HepG2 (cell line): ENCODE measurements at regions not wholly inside any gene's neighbourhood (a gene's known extent, or its start where the extent isn't known, plus 50 kb on each side); places are given as distances from the start of the nearest gene placed in this dataset.

Experiments used
- ATAC-seq: fragments of 200-7000 bp; cut with Tn5 transposase; 3 replicates; pipeline ENCODE4 v1.9.1; 2020; ENCODE audit warnings: mild to moderate bottlenecking, moderate library complexity
- BruUV-seq: library from RNA; stranded (reverse); fragments of 400-500 nt; replicated peaks from 2 replicates; lab custom pipeline; 2021; lab: Mats Ljungman, UMichigan
- CTCF ChIA-PET: fragments of 300-600 bp; formaldehyde crosslinking; extraction: SDS; loops from one replicate; lab custom pipeline; 2021; ENCODE audit warnings: low total read pairs, inconsistent platforms, low intra/inter-chr PET ratio; lab: Yijun Ruan, JAX
- POLR2A ChIA-PET: fragments of 350-600 bp; sonication (Branson Sonifier 250); formaldehyde crosslinking; loops from one replicate; lab custom pipeline; 2020; ENCODE audit warnings: antibody characterized with exemption, inconsistent platforms; lab: Yijun Ruan, JAX
- DNase-seq: peaks from one replicate; pipeline ENCODE4 v3.0.0-alpha.2; 2015; ENCODE audit warnings: low spot score
- FAIRE-seq: peaks from 3 replicates; lab custom pipeline; 2011; peaks lifted over from hg19 to GRCh38; lab: Jason Lieb, UNC
- H2AFZ ChIP-seq: one replicate; pipeline ENCODE4 v1.6.1; 2011; ENCODE audit warnings: low read length, inconsistent platforms
- H3K27ac ChIP-seq: fragments of 300-600 bp; 3 replicates; pipeline ENCODE4 v1.8.0; 2011; ENCODE audit warnings: mixed run types, mild to moderate bottlenecking, mixed read lengths, low read length, inconsistent platforms; ENCODE audit not compliant: insufficient read depth; ENCODE audit errors: extremely low read length
- H3K27me3 ChIP-seq, 2 experiments: fragments of 200-600 bp in 1 of 2; 2 replicates in 1 of 2; 3 replicates in 1 of 2; pipeline versions ENCODE4 v1.6.0 to v1.8.0; 2011; ENCODE audit warnings: low read length in 2 of 2, mild to moderate bottlenecking in 2 of 2, moderate library complexity in 2 of 2, inconsistent platforms in 1 of 2; ENCODE audit not compliant: insufficient read depth in 2 of 2, control insufficient read depth in 1 of 2
- H3K36me3 ChIP-seq, 2 experiments: fragments of 200-600 bp in 1 of 2; replicated peaks in 1 of 2; 2 replicates in 1 of 2; 3 replicates in 1 of 2; pipeline versions ENCODE4 v1.5.1 to v1.8.0; 2011; ENCODE audit warnings: low read length in 2 of 2, inconsistent platforms in 1 of 2; ENCODE audit not compliant: insufficient read depth in 2 of 2, control insufficient read depth in 1 of 2
- H3K4me1 ChIP-seq: 2 replicates; pipeline ENCODE4 v1.5.1; 2012; ENCODE audit warnings: low read length, inconsistent platforms; ENCODE audit not compliant: insufficient read depth
- H3K4me2 ChIP-seq: 2 replicates; pipeline ENCODE4 v1.6.0; 2011; ENCODE audit warnings: low read depth, low read length, inconsistent platforms
- H3K4me3 ChIP-seq, 3 experiments: fragments of 200-600 bp in 1 of 3; sonication (generic), shearing (Covaris generic) in 1 of 3; replicated peaks in 1 of 3; 2 replicates each; pipeline ENCODE4 v1.5.1; 2011 to 2016; ENCODE audit warnings: low read length in 3 of 3, inconsistent platforms in 2 of 3, low read depth in 2 of 3, mild to moderate bottlenecking in 2 of 3, control low read depth in 1 of 3, mixed read lengths in 1 of 3; ENCODE audit not compliant: insufficient read depth in 1 of 3
- H3K79me2 ChIP-seq: one replicate; pipeline ENCODE4 v1.6.1; 2011; ENCODE audit warnings: low read length, inconsistent platforms; ENCODE audit not compliant: insufficient read depth
- H3K9ac ChIP-seq: 2 replicates; pipeline ENCODE4 v1.6.0; 2011; ENCODE audit warnings: mild to moderate bottlenecking, low read depth, low read length, inconsistent platforms; ENCODE audit not compliant: insufficient read depth
- H3K9me3 ChIP-seq: 2 replicates; pipeline ENCODE4 v1.5.1; 2012; ENCODE audit warnings: mild to moderate bottlenecking, low read length
- H4K20me1 ChIP-seq: 2 replicates; pipeline ENCODE4 v1.6.0; 2011; ENCODE audit warnings: inconsistent platforms, mild to moderate bottlenecking, low read length, moderate library complexity; ENCODE audit not compliant: insufficient read depth
- CREB1 ChIP-seq, 2 experiments: fragments of 450-650 bp in 1 of 2; IDR thresholded peaks; 2 replicates each; pipeline ENCODE4 v1.6.1; 2016 to 2017; ENCODE audit warnings: control low read depth in 1 of 2, mild to moderate bottlenecking in 1 of 2, missing compliant biosample characterization in 1 of 2, missing genetic modification characterization in 1 of 2
- JDP2 ChIP-seq: sonication (generic); formaldehyde crosslinking; IDR thresholded peaks from 2 replicates; pipeline ENCODE4 v1.8.1; 2022; ENCODE audit warnings: missing genetic modification reagents, borderline replicate concordance
- PLRG1 ChIP-seq: fragments of 450-650 bp; conservative IDR thresholded peaks from 2 replicates; pipeline ENCODE4 v1.6.1; 2016
- ZFP41 ChIP-seq: sonication (generic); formaldehyde crosslinking; IDR thresholded peaks from 2 replicates; pipeline ENCODE4 v1.4.0; 2020; ENCODE audit warnings: mild to moderate bottlenecking, missing genetic modification reagents, borderline replicate concordance
- ZNF468 ChIP-seq: sonication (generic); formaldehyde crosslinking; IDR thresholded peaks from 2 replicates; pipeline ENCODE4 v1.8.0; 2022; ENCODE audit warnings: mild to moderate bottlenecking, moderate library complexity, missing genetic modification reagents
- ZNF775 ChIP-seq: sonication (generic); formaldehyde crosslinking; IDR thresholded peaks from 2 replicates; pipeline ENCODE4 v1.4.0; 2020; ENCODE audit warnings: missing genetic modification reagents, mild to moderate bottlenecking, moderate library complexity, borderline replicate concordance
- WGBS: methylation state at CpG from one replicate; pipeline ENCODE4 v1.1.6; 2017; ENCODE audit warnings: low lambda C conversion rate; 5-methylcytosine and 5-hydroxymethylcytosine counted together
- in situ Hi-C: cut with HindIII; loops from 2 replicates; pipeline ENCODE4 v1.10.0; 2017; ENCODE audit warnings: low pct_unique_long_range_greater_than_20kb; ENCODE audit not compliant: extremely low pct_ligation_motif_present
- intact Hi-C: fragments of 100-400 bp; cut with micrococcal nuclease; formaldehyde crosslinking; loops from one replicate; pipeline ENCODE4 v1.10.0; 2022; ENCODE audit not compliant: unreplicated experiment
- TF ChIP-seq, protein P1 (sequence below): sonication (generic); formaldehyde crosslinking; IDR thresholded peaks from 2 replicates; pipeline ENCODE4 v1.9.0; 2022; ENCODE audit warnings: low read depth, missing genetic modification reagents

DNA sequence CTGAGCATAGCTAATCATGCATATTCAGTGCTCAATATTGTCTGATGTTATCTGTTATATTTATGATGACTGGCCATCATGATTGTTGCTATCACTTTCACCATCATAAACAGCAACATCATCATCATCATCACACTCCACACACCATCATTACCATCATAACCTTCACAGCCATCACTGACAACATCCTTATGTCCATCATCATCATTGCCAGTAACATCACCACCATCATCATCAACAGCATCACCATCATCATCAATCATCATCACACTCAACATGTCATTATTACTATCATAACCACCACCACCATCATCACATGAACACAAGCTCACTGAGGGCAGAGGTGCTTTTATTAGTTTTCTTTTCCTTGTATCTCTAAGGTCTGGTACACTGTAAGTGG, 75.9 kb downstream of the MBD3L1 start:
- no TSS peak for BruUV-seq
- H3K9ac ChIP-seq = no peak overlapping the region
- H3K9me3 ChIP-seq = peaks cover 76% of the 10 kb centered on the region
- TF ChIP-seq ZFP41 (CRISPR knock-in tag) (no peak), CREB1 (IDR thresholded peaks at IDR 0.05) (peak; percentile 90), CREB1 (CRISPR knock-in tag; IDR thresholded peaks at IDR 0.05) (no peak)
- TF ChIP-seq, protein P1, sequence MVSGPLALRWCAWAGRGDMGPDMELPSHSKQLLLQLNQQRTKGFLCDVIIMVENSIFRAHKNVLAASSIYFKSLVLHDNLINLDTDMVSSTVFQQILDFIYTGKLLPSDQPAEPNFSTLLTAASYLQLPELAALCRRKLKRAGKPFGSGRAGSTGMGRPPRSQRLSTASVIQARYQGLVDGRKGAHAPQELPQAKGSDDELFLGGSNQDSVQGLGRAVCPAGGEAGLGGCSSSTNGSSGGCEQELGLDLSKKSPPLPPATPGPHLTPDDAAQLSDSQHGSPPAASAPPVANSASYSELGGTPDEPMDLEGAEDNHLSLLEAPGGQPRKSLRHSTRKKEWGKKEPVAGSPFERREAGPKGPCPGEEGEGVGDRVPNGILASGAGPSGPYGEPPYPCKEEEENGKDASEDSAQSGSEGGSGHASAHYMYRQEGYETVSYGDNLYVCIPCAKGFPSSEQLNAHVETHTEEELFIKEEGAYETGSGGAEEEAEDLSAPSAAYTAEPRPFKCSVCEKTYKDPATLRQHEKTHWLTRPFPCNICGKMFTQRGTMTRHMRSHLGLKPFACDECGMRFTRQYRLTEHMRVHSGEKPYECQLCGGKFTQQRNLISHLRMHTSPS (CRISPR knock-in tag) = no peak
- H3K4me3 ChIP-seq = no peak overlapping the region
- intact Hi-C loops (no loop called here), in situ Hi-C loops (no loop called here)
- ATAC-seq (no peak), FAIRE-seq (no peak), DNase-seq (no peak)
- no peaks in the 10 kb centered on the region for H4K20me1 ChIP-seq
- CTCF ChIA-PET = no interaction called here
- H3K79me2 ChIP-seq = no peaks in the 10 kb centered on the region
- H3K4me1 ChIP-seq = no peaks in the 10 kb centered on the region
- POLR2A ChIA-PET = no interaction called here
- H3K36me3 ChIP-seq = no peaks in the 10 kb centered on the region
- no peak overlapping the region for H3K4me2 ChIP-seq
- H3K27ac ChIP-seq = no peak overlapping the region
- H3K27me3 ChIP-seq = no peaks in the 10 kb centered on the region
- no peak overlapping the region for H2AFZ ChIP-seq

DNA sequence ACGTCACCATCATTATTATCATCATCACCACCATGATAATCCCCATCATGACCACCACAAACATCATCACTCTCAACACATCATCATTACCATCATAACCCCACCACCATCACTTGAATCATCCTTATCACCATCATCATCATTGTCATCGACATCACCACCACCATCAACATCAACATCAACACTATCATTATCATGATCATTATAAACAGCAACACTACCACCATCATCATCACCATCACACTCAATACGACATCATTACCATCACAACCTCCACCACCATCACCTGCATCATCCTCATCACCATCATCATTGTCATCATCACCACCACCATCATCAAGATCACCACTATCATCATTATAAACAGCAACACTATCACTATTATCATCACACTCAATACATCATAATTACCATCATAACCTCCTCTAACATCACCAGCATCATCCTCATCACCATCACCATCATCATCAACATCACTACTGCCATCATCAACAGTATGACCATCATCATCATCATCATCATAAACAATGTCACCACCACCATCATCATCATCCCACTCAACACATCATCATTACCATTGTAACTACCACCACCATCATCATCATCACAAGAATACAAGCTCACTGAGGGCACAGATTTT, 78.7 kb downstream of the MBD3L1 start:
- in situ Hi-C loops = no loop called here
- BruUV-seq = no TSS peak
- DNase-seq (no peak), ATAC-seq (no peak), FAIRE-seq (no peak)
- Histone ChIP-seq H3K4me2 (no peak overlapping the region), H3K79me2 (no peaks in the 10 kb centered on the region), H3K4me3 (no peak overlapping the region), H3K9ac (no peak overlapping the region), H4K20me1 (no peaks in the 10 kb centered on the region), H2AFZ (no peak overlapping the region), H3K36me3 (no peaks in the 10 kb centered on the region), H3K9me3 (peaks cover 78% of the 10 kb centered on the region), H3K27ac (no peak overlapping the region), H3K4me1 (no peaks in the 10 kb centered on the region), H3K27me3 (no peaks in the 10 kb centered on the region)
- no peak for TF ChIP-seq JDP2 (CRISPR knock-in tag)
- TF ChIP-seq ZNF468 (CRISPR knock-in tag) = no peak
- 0 out of 2 replicates have a peak, but pooled peaks have one; percentile 45 for TF ChIP-seq PLRG1
- no peak for TF ChIP-seq ZNF775 (CRISPR knock-in tag)
- TF ChIP-seq CREB1 (IDR thresholded peaks at IDR 0.05) = peak; percentile 92
- TF ChIP-seq CREB1 (CRISPR knock-in tag; IDR thresholded peaks at IDR 0.05) = no peak
- WGBS = 5% methylated on average over 3 of the region's 3 CpGs
- ChIA-PET CTCF (no interaction called here), POLR2A (no interaction called here)
- intact Hi-C loops = no loop called here
